Type B pancreatic cell (in vitro differentiated cells): ENCODE measurements at regions not wholly inside any gene's neighbourhood (a gene's known extent, or its start where the extent isn't known, plus 50 kb on each side); places are given as distances from the start of the nearest gene placed in this dataset.

Source experiments
- DNase-seq: peaks from one replicate; pipeline ENCODE4 v3.0.0; 2021; ENCODE audit warnings: mixed read lengths; ENCODE audit not compliant: unreplicated experiment; ENCODE audit errors: extremely low spot score
- H3K27ac Mint-ChIP-seq: 2 replicates; pipeline ENCODE4 v1.8.0; 2021; ENCODE audit warnings: mild to moderate bottlenecking, mixed read lengths
- H3K27me3 Mint-ChIP-seq: 2 replicates; pipeline ENCODE4 v1.8.0; 2021; ENCODE audit warnings: mixed read lengths
- H3K36me3 Mint-ChIP-seq: 2 replicates; pipeline ENCODE4 v1.8.0; 2021; ENCODE audit warnings: mixed read lengths
- H3K4me1 Mint-ChIP-seq: one replicate; pipeline ENCODE4 v1.8.0; 2021; ENCODE audit warnings: mixed read lengths; ENCODE audit not compliant: unreplicated experiment
- H3K4me3 Mint-ChIP-seq: 2 replicates; pipeline ENCODE4 v1.8.0; 2021; ENCODE audit warnings: mild to moderate bottlenecking, mixed read lengths
- H3K9me3 Mint-ChIP-seq: 2 replicates; pipeline ENCODE4 v1.8.0; 2021; ENCODE audit warnings: mixed read lengths
- TF ChIP-seq, protein P1 (sequence below): fragments of 200-600 bp; sonication (generic); conservative IDR thresholded peaks from 2 replicates; pipeline ENCODE4 v1.5.0; 2021; ENCODE audit warnings: antibody characterized with exemption, mild to moderate bottlenecking

- Mint-ChIP-seq H3K4me1 (no peaks in the 10 kb centered on the region), H3K4me3 (no peak overlapping the region), H3K36me3 (no peaks in the 10 kb centered on the region), H3K27ac (no peak overlapping the region), H3K27me3 (peaks cover 15% of the 10 kb centered on the region), H3K9me3 (no peaks in the 10 kb centered on the region)
- TF ChIP-seq, protein P1, sequence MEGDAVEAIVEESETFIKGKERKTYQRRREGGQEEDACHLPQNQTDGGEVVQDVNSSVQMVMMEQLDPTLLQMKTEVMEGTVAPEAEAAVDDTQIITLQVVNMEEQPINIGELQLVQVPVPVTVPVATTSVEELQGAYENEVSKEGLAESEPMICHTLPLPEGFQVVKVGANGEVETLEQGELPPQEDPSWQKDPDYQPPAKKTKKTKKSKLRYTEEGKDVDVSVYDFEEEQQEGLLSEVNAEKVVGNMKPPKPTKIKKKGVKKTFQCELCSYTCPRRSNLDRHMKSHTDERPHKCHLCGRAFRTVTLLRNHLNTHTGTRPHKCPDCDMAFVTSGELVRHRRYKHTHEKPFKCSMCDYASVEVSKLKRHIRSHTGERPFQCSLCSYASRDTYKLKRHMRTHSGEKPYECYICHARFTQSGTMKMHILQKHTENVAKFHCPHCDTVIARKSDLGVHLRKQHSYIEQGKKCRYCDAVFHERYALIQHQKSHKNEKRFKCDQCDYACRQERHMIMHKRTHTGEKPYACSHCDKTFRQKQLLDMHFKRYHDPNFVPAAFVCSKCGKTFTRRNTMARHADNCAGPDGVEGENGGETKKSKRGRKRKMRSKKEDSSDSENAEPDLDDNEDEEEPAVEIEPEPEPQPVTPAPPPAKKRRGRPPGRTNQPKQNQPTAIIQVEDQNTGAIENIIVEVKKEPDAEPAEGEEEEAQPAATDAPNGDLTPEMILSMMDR = no peak
- no peak for DNase-seq
Observed at GRCh38 chr7:28346256-28346655, 66.1 kb upstream of the CREB5 start.

DNA sequence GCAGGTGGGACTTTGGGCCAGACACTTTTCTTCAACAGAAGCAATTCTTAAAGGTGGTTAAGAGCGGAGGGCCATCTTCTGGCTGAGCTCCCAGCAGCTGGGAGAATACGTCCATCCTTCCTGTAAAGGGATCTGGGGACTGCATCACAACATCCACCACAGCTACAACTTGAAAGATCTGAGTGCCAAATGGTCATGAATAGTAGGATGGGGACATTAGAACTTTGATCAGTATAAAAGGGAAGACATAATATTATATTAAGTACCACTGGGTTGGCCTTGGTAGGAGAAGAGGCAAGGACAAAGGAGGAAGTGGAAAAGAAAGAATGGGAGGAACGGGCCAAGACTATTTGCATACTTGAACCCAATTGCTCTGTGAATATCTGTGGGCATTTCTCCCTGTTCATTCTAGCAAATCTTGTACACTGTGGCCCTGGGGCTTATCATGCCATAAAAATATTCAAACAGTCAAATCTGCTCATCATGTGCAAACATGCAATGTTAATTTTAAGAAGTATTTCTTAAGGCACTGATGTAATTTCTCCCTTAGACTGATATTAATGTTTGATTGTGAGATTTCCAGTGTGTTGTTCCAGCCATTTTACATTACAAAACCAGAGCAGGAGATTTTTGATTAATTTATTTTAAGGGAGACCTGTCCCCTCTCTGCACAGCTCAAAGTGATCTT is 65.5 kb upstream of the CREB5 start:
- TF ChIP-seq, protein P1 = no peak
- Mint-ChIP-seq H3K36me3 (no peaks in the 10 kb centered on the region), H3K4me3 (no peak overlapping the region), H3K27me3 (peaks cover 19% of the 10 kb centered on the region), H3K4me1 (no peaks in the 10 kb centered on the region), H3K27ac (no peak overlapping the region), H3K9me3 (no peaks in the 10 kb centered on the region)
- no peak for DNase-seq

GRCh38 chr7:28347475-28348318 is 64.6 kb upstream of the CREB5 start:
- H3K4me3 Mint-ChIP-seq = no peak overlapping the region
- H3K36me3 Mint-ChIP-seq = no peaks in the 10 kb centered on the region
- H3K9me3 Mint-ChIP-seq = no peaks in the 10 kb centered on the region
- peaks cover 19% of the 10 kb centered on the region for H3K27me3 Mint-ChIP-seq
- TF ChIP-seq, protein P1 = no peak
- no peak for DNase-seq
- no peak overlapping the region for H3K27ac Mint-ChIP-seq
- no peaks in the 10 kb centered on the region for H3K4me1 Mint-ChIP-seq

GRCh38 chr7:28348636-28349035 is 63.7 kb upstream of the CREB5 start:
- no peak for DNase-seq
- H3K4me1 Mint-ChIP-seq = no peaks in the 10 kb centered on the region
- H3K36me3 Mint-ChIP-seq = no peaks in the 10 kb centered on the region
- H3K4me3 Mint-ChIP-seq = no peak overlapping the region
- no peaks in the 10 kb centered on the region for H3K9me3 Mint-ChIP-seq
- peaks cover 19% of the 10 kb centered on the region for H3K27me3 Mint-ChIP-seq
- H3K27ac Mint-ChIP-seq = no peak overlapping the region
- TF ChIP-seq, protein P1 = no peak

DNA sequence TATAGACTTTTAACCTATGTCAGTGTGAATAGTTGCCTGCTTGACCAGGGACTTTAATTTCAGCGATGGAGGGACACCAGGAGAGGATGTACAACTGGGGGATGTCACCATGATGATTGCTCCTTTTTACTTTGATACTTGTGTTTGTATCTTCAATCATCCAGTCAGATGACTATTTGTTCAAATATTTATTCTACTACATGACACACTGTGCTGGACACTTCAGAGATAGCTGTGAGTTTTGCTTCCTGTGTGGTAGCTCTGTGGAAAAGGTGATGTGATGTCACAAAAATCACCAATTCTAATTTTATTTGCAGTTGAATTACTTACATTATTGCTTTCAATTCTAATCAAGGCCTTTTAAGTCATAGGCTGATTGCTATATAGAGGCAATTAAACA is 62.7 kb upstream of the CREB5 start:
- H3K27me3 Mint-ChIP-seq = peaks cover 23% of the 10 kb centered on the region
- no peak overlapping the region for H3K4me3 Mint-ChIP-seq
- no peak overlapping the region for H3K27ac Mint-ChIP-seq
- H3K36me3 Mint-ChIP-seq = no peaks in the 10 kb centered on the region
- no peaks in the 10 kb centered on the region for H3K4me1 Mint-ChIP-seq
- no peak for DNase-seq
- H3K9me3 Mint-ChIP-seq = no peaks in the 10 kb centered on the region
- TF ChIP-seq, protein P1 = no peak
